Upper lobe of left lung (tissue), 6 donors: ENCODE measurements at regions not wholly inside any gene's neighbourhood (a gene's known extent, or its start where the extent isn't known, plus 50 kb on each side); places are given as distances from the start of the nearest gene placed in this dataset.

Source experiments
- ATAC-seq, 2 donors: fragments of 200-7000 bp; cut with Tn5 transposase; one replicate each; pipeline ENCODE4 v1.9.1; 2022; ENCODE audit warnings: mild to moderate bottlenecking in 2 of 2, moderate library complexity in 2 of 2; ENCODE audit not compliant: low FRiP score in 2 of 2
- DNase-seq, 2 donors: peaks; one replicate each; pipeline ENCODE4 v3.0.0-alpha.2; 2019 to 2020
- H3K27ac ChIP-seq, 4 donors: fragments of 200-600 bp; sonication (generic); one replicate each; pipeline ENCODE4 v1.5.1; 2016 to 2019
- H3K27me3 ChIP-seq, 4 donors: fragments of 200-600 bp; sonication (generic); one replicate each; pipeline ENCODE4 v1.5.1; 2017 to 2019
- H3K36me3 ChIP-seq, 4 donors: fragments of 200-600 bp; sonication (generic); one replicate each; pipeline ENCODE4 v1.5.1; 2016 to 2019
- H3K4me1 ChIP-seq, 4 donors: fragments of 200-600 bp; sonication (generic); one replicate each; pipeline ENCODE4 v1.5.1; 2018 to 2019
- H3K4me3 ChIP-seq, 4 donors: fragments of 200-600 bp; sonication (generic); one replicate each; pipeline ENCODE4 v1.5.1; 2017 to 2019; ENCODE audit warnings: mild to moderate bottlenecking in 2 of 4, moderate library complexity in 1 of 4
- H3K9me3 ChIP-seq, 4 donors: fragments of 200-600 bp; sonication (generic); one replicate each; pipeline ENCODE4 v1.5.1; 2018 to 2019
- CTCF ChIP-seq, 6 experiments: fragments of 450-650 bp in 4 of 6; fragments of 200-600 bp in 2 of 6; sonication (generic) in 2 of 6; IDR thresholded peaks; one replicate each; pipeline ENCODE4 v1.5.1; 2016 to 2019; ENCODE audit warnings: antibody characterized with exemption in 6 of 6
- EP300 ChIP-seq, 4 donors: sonication (generic); formaldehyde crosslinking; IDR thresholded peaks; one replicate each; pipeline ENCODE4 v1.5.1; 2017; ENCODE audit warnings: antibody characterized with exemption in 4 of 4, control low read depth in 2 of 4
- POLR2A ChIP-seq, 4 donors: fragments of 450-650 bp; IDR thresholded peaks; one replicate each; pipeline ENCODE4 v1.5.1; 2016 to 2017; ENCODE audit warnings: antibody characterized with exemption in 4 of 4, mild to moderate bottlenecking in 2 of 4
- POLR2AphosphoS5 ChIP-seq, 2 donors: sonication (generic); formaldehyde crosslinking; IDR thresholded peaks; one replicate each; pipeline ENCODE4 v1.5.1; 2017; ENCODE audit warnings: antibody characterized with exemption in 2 of 2
- WGBS, 2 donors: methylation state at CpG; one replicate each; pipeline ENCODE4 v1.1.5; 2017 to 2018; 5-methylcytosine and 5-hydroxymethylcytosine counted together
- donor health status: DM: no; HTN: no; CAD: no; lungs with moderate emphysema.
- donor health status: DM: no; HTN: yes; CAD: no; lungs with severe emphysema.

GRCh38 chr6:139529420-139529819, 155.0 kb upstream of the CITED2 start:
- H3K27ac ChIP-seq, result no peak overlapping the region
- H3K9me3 ChIP-seq, result no peaks in the 10 kb centered on the region
- H3K4me3 ChIP-seq, result no peak overlapping the region
- DNase-seq (no peak), ATAC-seq (no peak)
- TF ChIP-seq POLR2AphosphoS5 (IDR thresholded peaks at IDR 0.05) (no peak), EP300 (IDR thresholded peaks at IDR 0.05) (no peak), POLR2A (IDR thresholded peaks at IDR 0.05) (no peak), CTCF (IDR thresholded peaks at IDR 0.05) (no peak)
- no peaks in the 10 kb centered on the region for H3K36me3 ChIP-seq
- H3K27me3 ChIP-seq, result no peaks in the 10 kb centered on the region
- H3K4me1 ChIP-seq, result peaks cover 8 to 25% (median 15%) of the 10 kb centered on the region in 4 donors
- WGBS, 2 donors, result 36 to 41% methylated on average over 1 of the region's 1 CpG

GRCh38 chr6:139528471-139528870, 154.0 kb upstream of the CITED2 start:
- no peaks in the 10 kb centered on the region for H3K9me3 ChIP-seq
- H3K36me3 ChIP-seq, result no peaks in the 10 kb centered on the region
- WGBS, 2 donors, result 77 to 87% methylated on average over 2 of the region's 2 CpGs
- TF ChIP-seq POLR2AphosphoS5 (IDR thresholded peaks at IDR 0.05) (no peak), POLR2A (IDR thresholded peaks at IDR 0.05) (no peak), EP300 (IDR thresholded peaks at IDR 0.05) (no peak), CTCF (IDR thresholded peaks at IDR 0.05) (no peak)
- DNase-seq, result no peak
- H3K4me1 ChIP-seq, result peaks cover 2 to 17% (median 8%) of the 10 kb centered on the region in 4 donors
- H3K27ac ChIP-seq, result no peak overlapping the region
- no peak for ATAC-seq
- no peak overlapping the region for H3K4me3 ChIP-seq
- no peaks in the 10 kb centered on the region for H3K27me3 ChIP-seq

DNA sequence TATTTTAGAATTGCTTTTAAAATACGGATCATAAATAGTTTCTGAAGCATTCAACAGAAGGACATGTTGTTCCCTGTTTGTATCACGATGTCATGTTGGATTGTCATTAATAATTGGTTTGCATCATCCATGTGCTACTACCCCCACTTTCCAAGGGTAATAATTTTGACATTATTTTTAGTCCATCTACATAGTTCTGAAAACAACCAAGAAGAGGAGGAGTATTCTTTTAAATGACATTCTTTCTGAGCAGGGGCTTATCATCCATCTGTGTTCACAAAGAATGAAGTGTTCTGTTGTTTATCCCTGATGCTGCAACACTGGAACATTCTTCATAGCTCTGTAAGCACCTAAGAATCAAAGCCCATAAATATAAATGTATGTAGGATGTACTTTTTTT, 151.0 kb upstream of the CITED2 start:
- H3K4me3 ChIP-seq, result no peak overlapping the region
- no peaks in the 10 kb centered on the region for H3K9me3 ChIP-seq
- peaks cover 0 to 4% (median 0%) of the 10 kb centered on the region in 4 donors for H3K4me1 ChIP-seq
- DNase-seq (no peak), ATAC-seq (no peak)
- H3K27me3 ChIP-seq, result no peaks in the 10 kb centered on the region
- TF ChIP-seq POLR2AphosphoS5 (IDR thresholded peaks at IDR 0.05) (peak in 1 of 2 donors; percentile 29), POLR2A (IDR thresholded peaks at IDR 0.05) (no peak), EP300 (IDR thresholded peaks at IDR 0.05) (peak in 1 of 4 donors; percentile 50), CTCF (IDR thresholded peaks at IDR 0.05) (no peak)
- 77 to 81% methylated on average over 2 of the region's 2 CpGs for WGBS, 2 donors
- H3K36me3 ChIP-seq, result no peaks in the 10 kb centered on the region
- no peak overlapping the region for H3K27ac ChIP-seq

DNA sequence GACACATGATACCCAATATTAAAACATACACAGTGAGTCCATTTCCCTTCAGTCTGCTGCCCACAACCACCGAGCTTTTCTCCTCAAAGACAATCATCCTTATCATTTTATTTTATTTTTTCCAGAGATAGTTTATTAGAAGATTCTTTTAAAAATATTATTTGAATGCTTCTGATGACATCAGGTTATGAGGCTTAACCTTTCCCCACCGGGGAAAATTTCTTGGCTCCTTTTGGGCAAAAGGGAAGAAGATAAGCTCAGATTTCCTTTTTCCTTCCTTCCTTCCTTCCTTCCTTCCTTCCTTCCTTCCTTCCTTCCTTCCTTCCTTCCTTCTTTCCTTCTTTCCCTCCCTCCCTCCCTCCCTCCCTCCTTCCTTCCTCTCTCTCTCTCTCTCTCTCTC, 149.5 kb upstream of the CITED2 start:
- Histone ChIP-seq H3K4me1 (peaks cover 2 to 8% (median 6%) of the 10 kb centered on the region in 4 donors), H3K9me3 (no peaks in the 10 kb centered on the region), H3K36me3 (no peaks in the 10 kb centered on the region), H3K4me3 (no peak overlapping the region), H3K27ac (no peak overlapping the region), H3K27me3 (no peaks in the 10 kb centered on the region)
- DNase-seq, result no peak
- TF ChIP-seq POLR2A (IDR thresholded peaks at IDR 0.05) (no peak), CTCF (IDR thresholded peaks at IDR 0.05) (no peak), EP300 (IDR thresholded peaks at IDR 0.05) (no peak), POLR2AphosphoS5 (IDR thresholded peaks at IDR 0.05) (no peak)
- ATAC-seq, result no peak
- 80 to 81% methylated on average over 2 of the region's 2 CpGs for WGBS, 2 donors

- DNase-seq (no peak), ATAC-seq (no peak)
- H3K4me3 ChIP-seq, result no peak overlapping the region
- H3K27ac ChIP-seq, result no peak overlapping the region
- peaks cover 2 to 8% (median 6%) of the 10 kb centered on the region in 4 donors for H3K4me1 ChIP-seq
- WGBS, 2 donors, result 37 to 55% methylated on average over 3 of the region's 3 CpGs
- no peaks in the 10 kb centered on the region for H3K36me3 ChIP-seq
- H3K9me3 ChIP-seq, result no peaks in the 10 kb centered on the region
- no peaks in the 10 kb centered on the region for H3K27me3 ChIP-seq
- no peak for TF ChIP-seq POLR2A (IDR thresholded peaks at IDR 0.05)
- no peak for TF ChIP-seq CTCF (IDR thresholded peaks at IDR 0.05)
- no peak for TF ChIP-seq POLR2AphosphoS5 (IDR thresholded peaks at IDR 0.05)
- TF ChIP-seq EP300 (IDR thresholded peaks at IDR 0.05), result no peak
These were observed 148.2 kb upstream of the CITED2 start for GRCh38 chr6:139522511-139523220.
